ENCODE measurements at regions not wholly inside any gene's neighbourhood (a gene's known extent, or its start where the extent isn't known, plus 50 kb on each side); places are given as distances from the start of the nearest gene placed in this dataset.

DNA sequence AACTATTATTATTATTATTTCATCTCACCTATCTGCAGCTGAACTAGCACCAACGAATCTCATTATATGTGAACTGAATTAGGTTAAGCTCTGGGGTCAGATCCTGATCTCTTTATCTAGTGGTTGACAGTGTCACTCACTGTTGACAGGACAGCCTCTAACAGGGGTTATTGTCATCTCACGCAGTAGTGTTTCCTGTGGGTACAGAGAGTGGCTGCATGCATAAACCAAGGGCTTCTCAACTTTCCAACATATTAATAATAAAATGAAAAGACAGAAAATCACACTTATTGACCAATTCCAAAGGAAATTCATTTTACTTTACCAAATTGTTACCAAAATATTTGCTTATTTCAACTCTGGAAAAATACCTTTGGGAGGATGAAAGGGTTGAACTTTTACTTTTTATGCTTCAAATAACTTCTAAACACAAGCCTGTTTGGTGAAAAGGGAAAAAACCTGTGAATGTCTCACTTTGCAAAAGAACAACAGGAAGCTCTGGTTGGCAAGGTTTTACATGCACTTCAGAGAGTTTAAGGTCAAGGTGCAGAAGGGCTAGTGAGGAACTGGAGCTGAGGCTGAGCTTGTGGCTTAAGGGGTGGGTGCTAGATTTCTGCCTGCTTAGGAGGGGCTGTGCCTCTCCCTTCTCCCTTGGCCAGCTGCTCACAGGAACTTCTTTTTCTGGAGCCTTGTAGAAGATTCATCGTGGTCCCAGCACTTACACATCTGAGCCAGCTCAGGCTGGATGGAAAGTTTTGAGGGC lies 72.6 kb downstream of the CTAGE1 start:
- Histone ChIP-seq H3K27ac (ENCODE audit: low read length) (peak overlapping the region; percentile 81), H3K4me1 (ENCODE audit: control insufficient read depth, insufficient read depth, low read length) (peaks cover 13% of the 10 kb centered on the region), H3K27me3 (ENCODE audit: control insufficient read depth, insufficient read depth) (no peaks in the 10 kb centered on the region), H3K4me3 (ENCODE audit: low read length) (no peak overlapping the region), H3K9me3 (ENCODE audit: control insufficient read depth, low read length) (no peaks in the 10 kb centered on the region)
- intact Hi-C loops (cut with DNase I), result loop anchor here in 3 of 4 donors (5.0 to 10.0 kb wide), 6 partner anchors 68 to 212 kb away; no protein-coding TSS in a partner anchor
- no peak for ATAC-seq
- DNase-seq, result no peak
- 29% methylated on average over 3 of the region's 3 CpGs for WGBS

DNA sequence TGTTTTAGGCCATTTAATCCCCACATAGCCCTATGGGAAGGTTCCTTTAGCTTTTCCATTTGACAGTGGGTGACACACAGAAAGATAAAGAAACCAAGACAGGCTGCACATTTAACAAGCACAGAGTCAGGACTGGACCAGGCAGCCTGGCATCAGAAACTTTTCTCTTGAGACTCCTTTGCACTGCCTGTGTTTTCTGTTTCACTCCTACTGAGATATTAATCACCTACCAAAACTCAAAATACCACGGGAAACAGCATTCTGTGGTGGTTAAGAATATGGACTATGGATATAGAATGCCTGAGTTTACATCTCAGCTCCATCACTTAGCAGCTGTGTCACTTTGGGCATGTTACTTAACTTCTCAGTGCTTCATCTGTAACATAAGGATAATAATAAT lies 73.3 kb downstream of the CTAGE1 start:
- Histone ChIP-seq H3K4me3 (ENCODE audit: low read length) (no peak overlapping the region), H3K9me3 (ENCODE audit: control insufficient read depth, low read length) (no peaks in the 10 kb centered on the region), H3K27me3 (ENCODE audit: control insufficient read depth, insufficient read depth) (no peaks in the 10 kb centered on the region), H3K4me1 (ENCODE audit: control insufficient read depth, insufficient read depth, low read length) (peaks cover 11% of the 10 kb centered on the region), H3K27ac (ENCODE audit: low read length) (no peak overlapping the region)
- ATAC-seq, result no peak
- no peak for DNase-seq
- intact Hi-C loops (cut with DNase I), result loop anchor here in 1 of 4 donors (10.0 kb wide), 2 partner anchors 120 to 130 kb away; no protein-coding TSS in a partner anchor
- WGBS, result 75% methylated on average over 1 of the region's 1 CpG

DNA sequence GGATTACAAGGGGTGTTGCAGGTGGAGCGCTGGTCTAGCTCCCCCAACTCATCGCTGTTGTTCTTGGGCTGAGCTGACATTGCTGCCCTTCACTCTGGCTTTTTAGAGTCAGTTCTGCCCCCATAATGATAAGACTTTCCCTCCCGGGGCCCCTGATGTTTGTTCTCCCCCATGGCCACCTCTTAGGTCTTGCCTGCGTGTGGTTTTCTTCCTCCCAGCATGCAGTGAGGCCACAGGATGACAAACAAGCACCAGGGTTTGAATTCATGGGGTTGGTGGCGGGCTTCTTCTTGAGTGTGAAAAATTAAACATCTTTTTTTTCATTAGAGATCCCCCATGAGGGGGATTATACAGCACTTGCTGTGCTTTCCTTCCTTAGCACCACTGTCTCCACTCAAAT lies 74.1 kb downstream of the CTAGE1 start:
- H3K4me3 ChIP-seq (ENCODE audit: low read length), result no peak overlapping the region
- H3K4me1 ChIP-seq (ENCODE audit: control insufficient read depth, insufficient read depth, low read length), result peaks cover 10% of the 10 kb centered on the region
- H3K27ac ChIP-seq (ENCODE audit: low read length), result peak overlapping the region; percentile 62
- H3K9me3 ChIP-seq (ENCODE audit: control insufficient read depth, low read length), result no peaks in the 10 kb centered on the region
- no peak for ATAC-seq
- WGBS, result 83% methylated on average over 5 of the region's 5 CpGs
- H3K27me3 ChIP-seq (ENCODE audit: control insufficient read depth, insufficient read depth), result no peaks in the 10 kb centered on the region
- intact Hi-C loops (cut with DNase I), result loop anchor here in 1 of 4 donors (10.0 kb wide), 2 partner anchors 121 to 129 kb away; no protein-coding TSS in a partner anchor
- DNase-seq, result no peak

DNA sequence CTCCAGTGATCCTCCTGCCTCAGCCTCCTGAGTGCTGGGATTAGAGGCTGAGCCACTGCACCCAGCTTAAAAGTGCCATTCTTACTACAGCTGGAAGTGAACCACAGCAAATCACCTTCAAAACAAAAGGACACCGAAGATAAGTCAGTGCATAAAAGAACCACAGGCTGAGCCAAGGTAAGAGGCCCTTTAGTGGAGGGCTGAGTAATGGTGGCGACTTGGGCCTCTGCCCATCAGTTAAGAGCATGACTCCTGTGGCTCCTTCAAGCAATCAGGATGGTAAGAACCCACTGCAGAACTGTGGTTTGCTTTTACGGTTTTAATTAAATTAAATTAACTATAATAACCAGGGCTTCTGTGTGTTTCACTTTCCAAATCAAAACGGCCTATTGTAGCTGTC lies 75.1 kb downstream of the CTAGE1 start:
- ATAC-seq, result no peak
- H3K27ac ChIP-seq (ENCODE audit: low read length), result no peak overlapping the region
- intact Hi-C loops (cut with DNase I), result loop anchor here in 1 of 4 donors (10.0 kb wide), 2 partner anchors 122 to 128 kb away; no protein-coding TSS in a partner anchor
- no peak overlapping the region for H3K4me3 ChIP-seq (ENCODE audit: low read length)
- peaks cover 16% of the 10 kb centered on the region for H3K4me1 ChIP-seq (ENCODE audit: control insufficient read depth, insufficient read depth, low read length)
- H3K27me3 ChIP-seq (ENCODE audit: control insufficient read depth, insufficient read depth), result no peaks in the 10 kb centered on the region
- peak in 1 of 3 donors; percentile 47 for DNase-seq
- H3K9me3 ChIP-seq (ENCODE audit: control insufficient read depth, low read length), result no peaks in the 10 kb centered on the region
- 63% methylated on average over 4 of the region's 4 CpGs for WGBS

DNA sequence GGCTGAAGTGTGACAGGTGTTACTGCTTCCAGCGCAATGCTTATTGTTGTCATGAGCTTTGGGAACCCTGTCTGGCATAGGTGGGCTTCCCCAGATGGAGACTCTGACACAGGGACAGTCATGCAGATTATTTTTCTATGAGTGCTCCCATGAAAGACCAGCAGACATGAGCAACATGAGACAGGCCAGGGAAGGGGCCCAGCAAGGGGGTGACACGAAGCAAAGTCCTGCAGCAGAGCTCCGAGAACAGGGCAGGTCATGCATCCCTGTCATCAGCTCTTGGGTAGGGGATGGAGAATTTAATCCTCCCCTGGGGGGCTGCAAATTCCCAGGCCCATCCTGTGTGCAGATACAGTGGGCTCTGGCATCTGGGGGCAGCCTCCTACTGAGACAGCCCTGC lies 77.4 kb downstream of the CTAGE1 start:
- Histone ChIP-seq H3K9me3 (ENCODE audit: control insufficient read depth, low read length) (no peaks in the 10 kb centered on the region), H3K27ac (ENCODE audit: low read length) (peak overlapping the region; percentile 65), H3K4me1 (ENCODE audit: control insufficient read depth, insufficient read depth, low read length) (peaks cover 16% of the 10 kb centered on the region), H3K4me3 (ENCODE audit: low read length) (no peak overlapping the region), H3K27me3 (ENCODE audit: control insufficient read depth, insufficient read depth) (no peaks in the 10 kb centered on the region)
- 77% methylated on average over 3 of the region's 3 CpGs for WGBS
- DNase-seq (no peak), ATAC-seq (no peak)
- intact Hi-C loops (cut with DNase I), result loop anchor here in 1 of 4 donors (10.0 kb wide), 2 partner anchors 124 to 126 kb away; no protein-coding TSS in a partner anchor

DNA sequence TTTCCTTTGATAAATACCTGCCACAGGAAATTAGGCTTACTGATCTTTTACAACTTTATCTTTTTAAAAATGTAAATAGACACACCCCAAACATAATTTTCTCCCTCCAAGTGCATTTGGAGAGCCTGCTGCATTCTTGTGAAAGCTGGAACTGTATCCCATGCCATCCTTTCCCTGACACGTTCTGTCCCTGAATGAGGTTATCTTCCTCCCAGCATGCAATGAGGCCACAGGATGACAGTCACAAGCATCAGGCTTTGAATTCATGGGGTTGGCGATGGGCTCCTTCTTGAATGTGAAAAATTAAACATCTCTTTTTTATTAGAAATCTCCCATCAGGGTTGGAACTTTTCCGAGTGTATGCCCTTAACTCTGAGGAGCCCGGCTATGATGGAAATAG lies 77.8 kb downstream of the CTAGE1 start:
- no peak for DNase-seq
- Histone ChIP-seq H3K27me3 (ENCODE audit: control insufficient read depth, insufficient read depth) (no peaks in the 10 kb centered on the region), H3K9me3 (ENCODE audit: control insufficient read depth, low read length) (no peaks in the 10 kb centered on the region), H3K4me1 (ENCODE audit: control insufficient read depth, insufficient read depth, low read length) (peaks cover 16% of the 10 kb centered on the region), H3K4me3 (ENCODE audit: low read length) (no peak overlapping the region), H3K27ac (ENCODE audit: low read length) (peak overlapping the region; percentile 65)
- 58% methylated on average over 4 of the region's 4 CpGs for WGBS
- intact Hi-C loops (cut with DNase I), result loop anchor here in 1 of 4 donors (10.0 kb wide), 2 partner anchors 125 kb away; no protein-coding TSS in a partner anchor
- ATAC-seq, result peak in 1 of 2 donors; percentile 51

DNA sequence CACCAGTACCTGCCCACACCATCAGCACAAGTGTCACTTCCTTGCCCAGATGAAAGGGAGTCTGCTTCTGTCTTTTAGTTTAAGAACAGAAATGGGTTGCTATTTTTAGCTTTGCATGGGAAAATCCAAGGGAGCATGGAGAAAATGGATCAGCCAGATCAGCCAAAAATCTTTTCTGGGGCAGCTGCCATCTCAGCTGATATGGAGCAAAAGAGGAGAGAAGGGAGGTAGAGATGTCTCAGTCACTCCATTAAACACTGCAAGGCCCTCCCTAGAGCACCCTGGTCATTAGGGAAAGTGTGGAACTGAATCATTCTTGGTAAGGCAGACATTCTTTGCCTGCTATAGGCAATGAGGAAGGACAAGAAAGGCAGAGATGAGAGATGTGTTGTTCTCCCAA lies 79.9 kb downstream of the CTAGE1 start:
- DNase-seq (no peak), ATAC-seq (no peak)
- Histone ChIP-seq H3K4me1 (ENCODE audit: control insufficient read depth, insufficient read depth, low read length) (peaks cover 16% of the 10 kb centered on the region), H3K4me3 (ENCODE audit: low read length) (no peak overlapping the region), H3K27ac (ENCODE audit: low read length) (no peak overlapping the region), H3K9me3 (ENCODE audit: control insufficient read depth, low read length) (no peaks in the 10 kb centered on the region), H3K27me3 (ENCODE audit: control insufficient read depth, insufficient read depth) (no peaks in the 10 kb centered on the region)
- intact Hi-C loops (cut with DNase I), result no loop called here

DNA sequence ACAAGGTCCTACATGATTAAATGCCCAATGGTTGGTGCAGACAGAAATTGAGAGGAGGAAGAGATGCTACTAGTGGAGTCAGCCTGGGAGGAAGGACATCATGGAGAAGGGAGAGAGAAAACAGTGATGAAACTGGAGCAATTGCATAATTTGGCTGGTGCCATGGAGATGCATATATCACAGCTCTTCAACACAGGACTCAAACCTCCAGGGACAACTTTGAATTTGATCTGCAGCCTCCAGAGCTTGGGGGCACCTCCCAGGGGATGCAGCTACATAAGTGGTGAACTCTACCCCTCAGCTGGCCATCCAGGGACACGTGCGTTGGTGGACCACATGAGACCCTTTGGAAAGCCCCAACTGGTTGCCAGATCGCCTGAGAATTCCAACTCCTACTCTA lies 80.4 kb downstream of the CTAGE1 start:
- intact Hi-C loops (cut with DNase I), result no loop called here
- no peak overlapping the region for H3K27ac ChIP-seq (ENCODE audit: low read length)
- ATAC-seq, result no peak

DNA sequence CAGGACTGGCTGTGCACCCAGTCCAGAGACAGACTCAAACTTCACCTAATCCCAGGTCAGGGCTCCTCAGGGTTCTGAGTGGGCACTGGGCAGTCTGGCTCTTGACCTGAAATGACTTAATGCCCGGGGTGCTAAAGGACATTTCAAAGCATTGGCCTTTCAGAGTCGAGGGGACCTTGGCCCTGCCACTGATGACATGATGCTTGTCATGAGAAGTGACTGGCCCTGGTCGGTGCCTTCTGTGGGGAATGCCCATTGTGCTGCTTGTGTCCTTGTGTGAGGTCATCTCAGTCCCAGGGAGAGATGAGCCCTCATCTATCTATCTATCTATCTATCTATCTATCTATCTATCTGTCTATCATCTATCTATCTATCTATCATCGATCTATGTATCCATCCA lies 81.3 kb downstream of the CTAGE1 start:
- WGBS, result 85% methylated on average over 4 of the region's 4 CpGs
- H3K27ac ChIP-seq (ENCODE audit: low read length), result no peak overlapping the region
- intact Hi-C loops (cut with DNase I), result no loop called here
- H3K4me3 ChIP-seq (ENCODE audit: low read length), result no peak overlapping the region
- ATAC-seq (no peak), DNase-seq (no peak)
- H3K9me3 ChIP-seq (ENCODE audit: control insufficient read depth, low read length), result no peaks in the 10 kb centered on the region
- H3K27me3 ChIP-seq (ENCODE audit: control insufficient read depth, insufficient read depth), result no peaks in the 10 kb centered on the region
- H3K4me1 ChIP-seq (ENCODE audit: control insufficient read depth, insufficient read depth, low read length), result peaks cover 13% of the 10 kb centered on the region

More for the DNA sequence above, 80.4 kb downstream of the CTAGE1 start:
- 42% methylated on average over 3 of the region's 3 CpGs for WGBS
- Histone ChIP-seq H3K27me3 (ENCODE audit: control insufficient read depth, insufficient read depth) (no peaks in the 10 kb centered on the region), H3K4me3 (ENCODE audit: low read length) (no peak overlapping the region), H3K9me3 (ENCODE audit: control insufficient read depth, low read length) (no peaks in the 10 kb centered on the region), H3K4me1 (ENCODE audit: control insufficient read depth, insufficient read depth, low read length) (peaks cover 13% of the 10 kb centered on the region)
- no peak for DNase-seq

DNA sequence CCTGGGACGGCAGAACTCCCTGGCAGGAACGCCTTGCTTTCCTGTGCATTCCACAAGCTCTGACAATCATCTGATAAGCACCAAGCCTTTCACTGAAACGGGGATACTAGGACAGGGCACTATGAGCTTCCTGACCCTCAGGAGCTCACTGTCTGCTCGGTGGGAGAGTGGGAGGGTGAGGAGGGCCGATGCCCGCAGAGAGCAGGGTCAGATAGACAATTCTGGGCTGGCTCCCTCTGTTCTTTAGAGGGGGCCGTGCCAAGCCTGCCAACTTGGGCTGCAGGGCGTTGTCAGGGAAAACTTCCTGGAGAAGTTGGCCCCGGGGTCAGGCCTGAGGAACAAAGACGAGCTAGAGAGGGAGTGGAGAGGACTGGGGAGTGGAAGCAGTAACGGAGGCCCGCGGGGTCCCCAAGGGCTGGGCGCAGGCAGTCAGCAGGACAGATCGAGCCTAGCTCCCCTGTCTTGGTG lies 82.0 kb downstream of the CTAGE1 start:
- DNase-seq (peak; percentile 57 to 76 (median 71)), ATAC-seq (peak; percentile 58 to 76)
- Histone ChIP-seq H3K27me3 (ENCODE audit: control insufficient read depth, insufficient read depth) (no peaks in the 10 kb centered on the region), H3K4me3 (ENCODE audit: low read length) (no peak overlapping the region), H3K9me3 (ENCODE audit: control insufficient read depth, low read length) (no peaks in the 10 kb centered on the region), H3K27ac (ENCODE audit: low read length) (no peak overlapping the region), H3K4me1 (ENCODE audit: control insufficient read depth, insufficient read depth, low read length) (peaks cover 13% of the 10 kb centered on the region)
- 39% methylated on average over 15 of the region's 15 CpGs for WGBS
- intact Hi-C loops (cut with DNase I), result no loop called here

DNA sequence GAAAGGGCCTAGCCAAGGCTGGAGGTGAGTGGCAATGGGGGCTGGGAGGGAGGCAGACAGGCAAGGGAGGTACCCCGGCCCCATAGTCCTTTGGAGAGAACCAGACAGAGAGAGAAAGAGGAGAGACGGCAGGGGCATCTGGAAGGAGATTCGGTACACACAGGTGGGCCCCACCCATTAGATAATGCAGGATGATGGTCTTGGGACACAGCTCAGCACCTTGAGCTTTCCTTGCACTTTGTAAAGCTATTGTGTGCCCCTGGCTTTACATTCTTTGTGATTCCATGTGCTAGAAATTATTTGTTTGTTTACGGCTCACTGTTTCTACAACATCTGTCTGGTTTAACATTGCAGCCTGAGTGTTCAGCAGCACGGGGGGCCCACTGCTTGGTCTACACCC lies 83.1 kb downstream of the CTAGE1 start:
- ATAC-seq, result no peak
- Histone ChIP-seq H3K9me3 (ENCODE audit: control insufficient read depth, low read length) (no peaks in the 10 kb centered on the region), H3K27me3 (ENCODE audit: control insufficient read depth, insufficient read depth) (no peaks in the 10 kb centered on the region), H3K4me1 (ENCODE audit: control insufficient read depth, insufficient read depth, low read length) (peaks cover 13% of the 10 kb centered on the region), H3K4me3 (ENCODE audit: low read length) (no peak overlapping the region), H3K27ac (ENCODE audit: low read length) (no peak overlapping the region)
- no peak for DNase-seq
- 94% methylated on average over 5 of the region's 5 CpGs for WGBS
- intact Hi-C loops (cut with DNase I), result no loop called here
